Parathyroid adenoma (tissue), 2 donors: ENCODE measurements at regions not wholly inside any gene's neighbourhood (a gene's known extent, or its start where the extent isn't known, plus 50 kb on each side); places are given as distances from the start of the nearest gene placed in this dataset.

ENCODE experiments used
- H2AFZ ChIP-seq: fragments of 300-600 bp; sonication (generic); one replicate; pipeline ENCODE4 v1.7.0; 2017; ENCODE audit warnings: antibody characterized with exemption, mild to moderate bottlenecking
- H3K27ac ChIP-seq: fragments of 300-600 bp; sonication (generic); one replicate; pipeline ENCODE4 v1.7.0; 2017
- H3K27me3 ChIP-seq: fragments of 300-600 bp; sonication (generic); one replicate; pipeline ENCODE4 v1.7.0; 2017; ENCODE audit warnings: low read length; ENCODE audit not compliant: control insufficient read depth, insufficient read depth
- H3K36me3 ChIP-seq: fragments of 300-600 bp; sonication (generic); one replicate; pipeline ENCODE4 v1.7.0; 2017; ENCODE audit warnings: low read length; ENCODE audit not compliant: control insufficient read depth, insufficient read depth
- H3K4me1 ChIP-seq: fragments of 300-600 bp; sonication (generic); one replicate; pipeline ENCODE4 v1.7.0; 2017; ENCODE audit warnings: control low read depth
- H3K4me2 ChIP-seq: fragments of 300-600 bp; sonication (generic); one replicate; pipeline ENCODE4 v1.7.0; 2017; ENCODE audit warnings: low read length
- H3K4me3 ChIP-seq: fragments of 300-600 bp; sonication (generic); one replicate; pipeline ENCODE4 v1.7.0; 2017; ENCODE audit warnings: low read depth, low read length
- H3K79me2 ChIP-seq: fragments of 300-600 bp; sonication (generic); one replicate; pipeline ENCODE4 v1.7.0; 2017; ENCODE audit warnings: control low read depth
- H3K9ac ChIP-seq: fragments of 300-600 bp; sonication (generic); one replicate; pipeline ENCODE4 v1.7.0; 2017; ENCODE audit warnings: mild to moderate bottlenecking
- H3K9me3 ChIP-seq: fragments of 300-600 bp; sonication (generic); one replicate; pipeline ENCODE4 v1.7.0; 2017; ENCODE audit warnings: low read length; ENCODE audit not compliant: control insufficient read depth
- TF ChIP-seq, protein P1 (sequence below): fragments of 300-600 bp; sonication (generic); IDR thresholded peaks from one replicate; pipeline ENCODE4 v1.7.0; 2017; ENCODE audit warnings: antibody characterized with exemption, mild to moderate bottlenecking
- donor health status: primary hyperparathyroidism.

DNA sequence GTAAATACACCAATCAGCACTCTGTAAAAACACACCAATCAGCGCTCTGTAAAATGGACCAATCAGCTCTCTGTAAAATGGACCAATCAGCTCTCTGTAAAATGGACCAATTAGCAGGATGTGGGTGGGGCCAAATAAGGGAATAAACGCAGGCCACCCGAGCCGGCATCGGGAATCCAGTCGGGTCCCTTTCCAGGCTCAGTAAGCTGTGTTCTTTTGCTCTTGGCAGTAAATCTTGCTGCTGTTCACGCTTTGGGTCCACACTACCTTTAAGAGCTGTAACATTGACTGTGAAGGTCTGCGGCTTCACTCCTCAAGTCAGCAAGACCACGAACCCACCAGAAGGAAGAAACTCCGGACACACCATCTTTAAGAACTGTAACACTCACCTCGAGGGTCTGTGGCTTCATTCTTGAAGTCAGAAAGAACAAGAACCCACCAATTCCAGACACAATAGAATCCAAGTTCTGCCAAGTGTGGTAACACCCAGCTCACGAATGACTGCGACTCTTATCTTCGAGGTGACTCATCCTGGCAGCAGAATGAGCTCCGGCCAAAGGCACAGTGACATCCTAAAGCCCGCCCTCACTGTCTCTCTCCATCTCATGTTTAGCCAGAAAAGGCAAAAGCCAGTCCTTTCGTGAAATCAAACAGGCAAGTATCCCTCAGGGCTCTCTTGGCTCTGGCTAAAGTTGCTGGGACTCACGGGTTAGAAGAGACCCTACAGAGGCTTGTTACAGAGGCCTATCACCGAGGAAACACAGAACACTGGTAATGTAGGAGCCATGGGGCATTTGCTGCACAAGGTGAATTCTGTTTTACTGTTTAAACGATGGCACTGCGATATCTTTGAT, 155.2 kb downstream of the FAM43A start:
- no peaks in the 10 kb centered on the region for H3K27me3 ChIP-seq
- TF ChIP-seq, protein P1, sequence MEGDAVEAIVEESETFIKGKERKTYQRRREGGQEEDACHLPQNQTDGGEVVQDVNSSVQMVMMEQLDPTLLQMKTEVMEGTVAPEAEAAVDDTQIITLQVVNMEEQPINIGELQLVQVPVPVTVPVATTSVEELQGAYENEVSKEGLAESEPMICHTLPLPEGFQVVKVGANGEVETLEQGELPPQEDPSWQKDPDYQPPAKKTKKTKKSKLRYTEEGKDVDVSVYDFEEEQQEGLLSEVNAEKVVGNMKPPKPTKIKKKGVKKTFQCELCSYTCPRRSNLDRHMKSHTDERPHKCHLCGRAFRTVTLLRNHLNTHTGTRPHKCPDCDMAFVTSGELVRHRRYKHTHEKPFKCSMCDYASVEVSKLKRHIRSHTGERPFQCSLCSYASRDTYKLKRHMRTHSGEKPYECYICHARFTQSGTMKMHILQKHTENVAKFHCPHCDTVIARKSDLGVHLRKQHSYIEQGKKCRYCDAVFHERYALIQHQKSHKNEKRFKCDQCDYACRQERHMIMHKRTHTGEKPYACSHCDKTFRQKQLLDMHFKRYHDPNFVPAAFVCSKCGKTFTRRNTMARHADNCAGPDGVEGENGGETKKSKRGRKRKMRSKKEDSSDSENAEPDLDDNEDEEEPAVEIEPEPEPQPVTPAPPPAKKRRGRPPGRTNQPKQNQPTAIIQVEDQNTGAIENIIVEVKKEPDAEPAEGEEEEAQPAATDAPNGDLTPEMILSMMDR, result no peak
- no peaks in the 10 kb centered on the region for H3K79me2 ChIP-seq
- no peaks in the 10 kb centered on the region for H3K4me1 ChIP-seq
- H3K4me2 ChIP-seq, result no peak overlapping the region
- no peaks in the 10 kb centered on the region for H3K36me3 ChIP-seq
- no peak overlapping the region for H3K27ac ChIP-seq
- no peak overlapping the region for H3K9ac ChIP-seq
- H3K9me3 ChIP-seq, result no peaks in the 10 kb centered on the region
- no peak overlapping the region for H3K4me3 ChIP-seq
- no peak overlapping the region for H2AFZ ChIP-seq

- Histone ChIP-seq H3K9ac (no peak overlapping the region), H3K27ac (no peak overlapping the region), H3K9me3 (no peaks in the 10 kb centered on the region), H3K4me2 (no peak overlapping the region), H3K79me2 (no peaks in the 10 kb centered on the region), H3K4me3 (no peak overlapping the region), H3K27me3 (no peaks in the 10 kb centered on the region), H3K4me1 (no peaks in the 10 kb centered on the region), H2AFZ (no peak overlapping the region), H3K36me3 (no peaks in the 10 kb centered on the region)
- TF ChIP-seq, protein P1, result no peak
Observed at GRCh38 chr3:194841515-194841841, 155.8 kb downstream of the FAM43A start.

DNA sequence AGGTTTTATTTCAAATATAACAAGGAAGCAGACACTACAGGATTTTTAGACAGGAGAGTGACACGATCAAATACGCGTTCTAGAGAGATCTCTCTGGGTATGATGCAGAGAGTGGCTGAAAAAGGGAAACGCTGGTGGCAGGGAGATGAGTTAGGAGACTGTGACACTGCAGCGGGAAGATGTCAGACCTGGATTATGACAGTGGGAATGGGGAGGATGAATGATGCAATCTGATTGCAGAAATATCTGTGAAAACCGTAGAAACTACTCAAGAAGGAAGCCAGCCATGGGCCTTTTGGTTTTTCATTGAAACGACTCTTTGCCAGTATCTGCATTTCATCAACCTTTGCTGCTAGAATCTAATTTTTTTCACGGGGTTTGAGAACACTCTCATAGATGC, 157.9 kb downstream of the FAM43A start:
- Histone ChIP-seq H3K79me2 (no peaks in the 10 kb centered on the region), H3K9me3 (no peaks in the 10 kb centered on the region), H3K4me1 (no peaks in the 10 kb centered on the region), H3K27ac (no peak overlapping the region), H3K4me3 (no peak overlapping the region), H3K27me3 (no peaks in the 10 kb centered on the region), H3K4me2 (no peak overlapping the region), H3K9ac (no peak overlapping the region), H3K36me3 (no peaks in the 10 kb centered on the region), H2AFZ (no peak overlapping the region)
- TF ChIP-seq, protein P1, result no peak

- TF ChIP-seq, protein P1, result no peak
- no peaks in the 10 kb centered on the region for H3K4me1 ChIP-seq
- no peak overlapping the region for H3K4me3 ChIP-seq
- H3K36me3 ChIP-seq, result no peaks in the 10 kb centered on the region
- no peaks in the 10 kb centered on the region for H3K9me3 ChIP-seq
- no peak overlapping the region for H3K9ac ChIP-seq
- no peak overlapping the region for H3K27ac ChIP-seq
- no peaks in the 10 kb centered on the region for H3K27me3 ChIP-seq
- no peak overlapping the region for H2AFZ ChIP-seq
- H3K79me2 ChIP-seq, result no peaks in the 10 kb centered on the region
- H3K4me2 ChIP-seq, result no peak overlapping the region
Observed at GRCh38 chr3:194844046-194844445, 158.4 kb downstream of the FAM43A start.
